ENCODE measurements at regions not wholly inside any gene's neighbourhood (a gene's known extent, or its start where the extent isn't known, plus 50 kb on each side); places are given as distances from the start of the nearest gene placed in this dataset.

GRCh38 chr1:199322278-199322677 lies 683.4 kb downstream of the PTPRC start (continued):
- no peak for TF ChIP-seq BCL3 (IDR thresholded peaks at IDR 0.05; ENCODE audit: borderline replicate concordance, insufficient read depth, low read depth, low read length, poor library complexity, severe bottlenecking)
- TF ChIP-seq, protein P1, sequence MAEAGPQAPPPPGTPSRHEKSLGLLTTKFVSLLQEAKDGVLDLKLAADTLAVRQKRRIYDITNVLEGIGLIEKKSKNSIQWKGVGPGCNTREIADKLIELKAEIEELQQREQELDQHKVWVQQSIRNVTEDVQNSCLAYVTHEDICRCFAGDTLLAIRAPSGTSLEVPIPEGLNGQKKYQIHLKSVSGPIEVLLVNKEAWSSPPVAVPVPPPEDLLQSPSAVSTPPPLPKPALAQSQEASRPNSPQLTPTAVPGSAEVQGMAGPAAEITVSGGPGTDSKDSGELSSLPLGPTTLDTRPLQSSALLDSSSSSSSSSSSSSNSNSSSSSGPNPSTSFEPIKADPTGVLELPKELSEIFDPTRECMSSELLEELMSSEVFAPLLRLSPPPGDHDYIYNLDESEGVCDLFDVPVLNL (IDR thresholded peaks at IDR 0.05; ENCODE audit: low read depth, low read length) = no peak

GRCh38 chr1:199333180-199333579 lies 694.3 kb upstream of the NR5A2 start:
- no peak for ATAC-seq
- no peak for TF ChIP-seq NFIC (IDR thresholded peaks at IDR 0.05; ENCODE audit: low read depth, low read length)
- TF ChIP-seq, protein P2, sequence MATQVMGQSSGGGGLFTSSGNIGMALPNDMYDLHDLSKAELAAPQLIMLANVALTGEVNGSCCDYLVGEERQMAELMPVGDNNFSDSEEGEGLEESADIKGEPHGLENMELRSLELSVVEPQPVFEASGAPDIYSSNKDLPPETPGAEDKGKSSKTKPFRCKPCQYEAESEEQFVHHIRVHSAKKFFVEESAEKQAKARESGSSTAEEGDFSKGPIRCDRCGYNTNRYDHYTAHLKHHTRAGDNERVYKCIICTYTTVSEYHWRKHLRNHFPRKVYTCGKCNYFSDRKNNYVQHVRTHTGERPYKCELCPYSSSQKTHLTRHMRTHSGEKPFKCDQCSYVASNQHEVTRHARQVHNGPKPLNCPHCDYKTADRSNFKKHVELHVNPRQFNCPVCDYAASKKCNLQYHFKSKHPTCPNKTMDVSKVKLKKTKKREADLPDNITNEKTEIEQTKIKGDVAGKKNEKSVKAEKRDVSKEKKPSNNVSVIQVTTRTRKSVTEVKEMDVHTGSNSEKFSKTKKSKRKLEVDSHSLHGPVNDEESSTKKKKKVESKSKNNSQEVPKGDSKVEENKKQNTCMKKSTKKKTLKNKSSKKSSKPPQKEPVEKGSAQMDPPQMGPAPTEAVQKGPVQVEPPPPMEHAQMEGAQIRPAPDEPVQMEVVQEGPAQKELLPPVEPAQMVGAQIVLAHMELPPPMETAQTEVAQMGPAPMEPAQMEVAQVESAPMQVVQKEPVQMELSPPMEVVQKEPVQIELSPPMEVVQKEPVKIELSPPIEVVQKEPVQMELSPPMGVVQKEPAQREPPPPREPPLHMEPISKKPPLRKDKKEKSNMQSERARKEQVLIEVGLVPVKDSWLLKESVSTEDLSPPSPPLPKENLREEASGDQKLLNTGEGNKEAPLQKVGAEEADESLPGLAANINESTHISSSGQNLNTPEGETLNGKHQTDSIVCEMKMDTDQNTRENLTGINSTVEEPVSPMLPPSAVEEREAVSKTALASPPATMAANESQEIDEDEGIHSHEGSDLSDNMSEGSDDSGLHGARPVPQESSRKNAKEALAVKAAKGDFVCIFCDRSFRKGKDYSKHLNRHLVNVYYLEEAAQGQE (IDR thresholded peaks at IDR 0.05; ENCODE audit: low read depth, low read length) = peak; percentile 49; the same call in 1 of the 2 replicates
- intact Hi-C loops (cut with micrococcal nuclease; ENCODE audit: unreplicated experiment) (no loop called here), in situ Hi-C loops (cut with MboI) (no loop called here)
- DNase-seq (ENCODE audit: low read depth, low spot score) = no peak
- FAIRE-seq = no peak
- POLR2A ChIA-PET = no interaction called here
- no peaks in the 10 kb centered on the region for H4K20me1 ChIP-seq (ENCODE audit: control insufficient read depth, insufficient read depth)
- H3K9me3 ChIP-seq (replicated peaks; ENCODE audit: control insufficient read depth, insufficient read depth, low read length) = no peaks in the 10 kb centered on the region
- H3K79me2 ChIP-seq (ENCODE audit: control insufficient read depth, insufficient read depth, low read length) = no peaks in the 10 kb centered on the region
- no peak overlapping the region for H3K27ac ChIP-seq (ENCODE audit: control insufficient read depth, insufficient read depth)
- no peak overlapping the region for H3K4me3 ChIP-seq
- no peaks in the 10 kb centered on the region for H3K27me3 ChIP-seq (replicated peaks in 1 of 2; ENCODE audit: control insufficient read depth in 2 of 2, insufficient read depth in 2 of 2, low read length in 1 of 2)
- RAD21 ChIA-PET (ENCODE audit: unreplicated experiment) = no interaction called here
- H3K9ac ChIP-seq (ENCODE audit: control insufficient read depth, insufficient read depth, low read length) = no peak overlapping the region
- CTCF ChIA-PET = interaction anchor here (0.6 kb wide), 1 partner anchor 529 kb away, joined by 3 read pairs; no protein-coding TSS in a partner anchor
- no peak overlapping the region for H2AFZ ChIP-seq (ENCODE audit: control insufficient read depth, low read depth, low read length)
- no peaks in the 10 kb centered on the region for H3K36me3 ChIP-seq (ENCODE audit: control insufficient read depth in 2 of 2, insufficient read depth in 2 of 2, low read length in 1 of 2)
- SMC1A ChIA-PET (ENCODE audit: uncharacterized antibody, unreplicated experiment) = no interaction called here
- BruUV-seq (replicated peaks) = no TSS peak
- WGBS (ENCODE audit: insufficient coverage, insufficient replicate concordance, low lambda C conversion rate, missing lambda C conversion rate) = 50% methylated on average over 3 of the region's 3 CpGs
- no peaks in the 10 kb centered on the region for H3K4me1 ChIP-seq (ENCODE audit: control insufficient read depth, insufficient read depth, low read length)
- no peak overlapping the region for H3K4me2 ChIP-seq (ENCODE audit: control insufficient read depth, insufficient read depth)
